Midbrain (tissue), 1 donor: ENCODE measurements at regions not wholly inside any gene's neighbourhood (a gene's known extent, or its start where the extent isn't known, plus 50 kb on each side); places are given as distances from the start of the nearest gene placed in this dataset.

Experiments
- DNase-seq: peaks from one replicate; lab custom pipeline; 2025; lab: John Stamatoyannopoulos, UW

DNA sequence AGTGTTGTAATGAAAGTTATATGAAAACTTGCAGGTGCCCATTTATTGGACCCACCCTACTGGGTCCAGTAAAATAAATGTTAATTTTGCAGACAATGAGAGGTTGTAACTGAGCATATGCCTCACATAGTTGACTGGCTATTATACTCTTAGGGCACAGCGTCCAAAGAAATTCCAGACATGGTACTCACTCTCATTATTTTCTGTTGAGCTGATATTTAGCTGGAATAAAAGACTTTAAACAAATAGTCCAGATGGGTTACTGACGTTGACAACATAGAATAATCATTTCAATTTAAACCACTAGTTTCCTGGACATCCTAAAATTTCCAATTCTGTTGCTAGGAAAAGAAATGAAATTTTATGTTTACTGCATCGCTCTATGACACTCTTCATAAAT, 174.5 kb downstream of the ZNF365 start:
- DNase-seq, result no peak

DNA sequence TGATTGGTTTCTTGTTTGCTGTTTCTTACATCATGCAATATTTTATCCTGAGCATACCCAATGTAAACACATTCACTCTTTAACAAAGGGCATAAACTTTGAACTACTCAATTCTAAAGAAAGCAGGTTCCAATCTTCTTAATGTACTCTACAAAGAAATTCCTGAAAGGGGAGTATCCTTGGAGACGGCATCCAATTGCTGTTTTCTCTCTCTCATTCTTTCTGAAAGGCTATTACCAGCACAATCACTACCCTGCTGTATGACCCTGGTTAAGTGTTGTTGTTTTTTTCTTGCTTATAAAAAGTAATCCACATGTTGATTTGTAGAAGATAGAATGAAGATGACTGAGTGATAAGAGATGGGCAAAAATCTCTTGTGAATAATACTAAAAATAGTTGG, 176.0 kb downstream of the ZNF365 start:
- DNase-seq, result no peak

DNA sequence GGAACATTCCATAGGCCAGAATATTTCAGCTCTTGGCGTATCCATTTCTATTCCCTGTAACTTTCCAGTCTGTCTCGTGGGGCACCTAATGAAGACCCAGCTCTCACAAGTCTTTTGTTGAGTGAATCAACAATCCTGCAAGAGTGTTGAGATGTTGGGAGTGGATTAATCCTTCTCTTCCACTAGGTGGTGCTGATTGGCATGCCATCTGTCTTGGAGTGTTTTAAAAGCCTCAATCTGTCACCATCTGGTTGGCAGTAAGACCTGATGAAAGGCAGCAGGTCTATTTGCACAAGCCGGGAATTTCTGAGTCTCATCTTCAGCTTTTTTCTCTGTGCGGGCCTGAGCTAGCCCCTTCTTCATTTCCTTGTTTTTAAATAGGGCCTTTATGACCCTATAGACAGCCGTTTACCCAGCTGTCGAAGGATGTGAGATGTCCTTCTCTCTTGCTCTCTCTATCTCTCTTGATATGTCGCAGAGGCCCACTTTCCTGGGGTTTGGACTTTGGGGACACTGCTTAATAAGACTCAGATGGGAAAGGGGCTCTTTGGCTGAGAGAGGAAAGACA, 180.5 kb downstream of the ZNF365 start:
- peak; percentile 38 for DNase-seq

DNA sequence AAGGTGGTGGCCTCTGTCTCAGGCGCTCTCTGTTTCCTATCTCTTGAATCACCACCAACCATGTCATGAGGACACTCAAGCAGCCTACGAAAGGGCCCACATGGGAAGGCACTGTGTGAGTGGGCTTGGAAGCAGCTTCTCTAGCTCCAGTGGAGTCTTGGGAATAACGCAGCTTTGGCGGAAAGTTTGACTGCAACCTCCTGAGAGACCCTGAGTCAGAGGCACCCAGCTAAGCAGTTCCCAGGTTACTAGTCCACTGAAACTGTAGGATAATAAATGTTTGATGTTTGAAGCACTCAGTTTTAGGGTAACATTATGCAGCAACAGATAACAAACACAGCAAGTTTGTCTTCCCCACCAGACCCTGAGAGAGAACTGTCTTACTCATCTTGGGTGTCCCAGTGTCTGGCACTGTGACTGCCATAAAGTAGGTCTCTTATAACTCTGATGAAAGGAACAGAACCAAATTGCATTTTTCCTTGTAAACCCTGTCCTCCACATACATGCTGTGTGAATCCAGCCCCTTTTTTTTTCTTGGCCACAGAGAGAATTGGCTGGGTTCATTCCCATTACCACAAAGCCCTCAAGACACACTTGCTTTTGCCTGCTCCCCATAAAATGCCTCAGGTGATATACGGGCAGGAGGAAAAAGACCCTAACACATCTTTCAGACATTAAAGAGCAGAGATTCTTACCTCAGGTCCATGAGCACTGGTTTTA, 185.5 kb downstream of the ZNF365 start:
- no peak for DNase-seq

DNA sequence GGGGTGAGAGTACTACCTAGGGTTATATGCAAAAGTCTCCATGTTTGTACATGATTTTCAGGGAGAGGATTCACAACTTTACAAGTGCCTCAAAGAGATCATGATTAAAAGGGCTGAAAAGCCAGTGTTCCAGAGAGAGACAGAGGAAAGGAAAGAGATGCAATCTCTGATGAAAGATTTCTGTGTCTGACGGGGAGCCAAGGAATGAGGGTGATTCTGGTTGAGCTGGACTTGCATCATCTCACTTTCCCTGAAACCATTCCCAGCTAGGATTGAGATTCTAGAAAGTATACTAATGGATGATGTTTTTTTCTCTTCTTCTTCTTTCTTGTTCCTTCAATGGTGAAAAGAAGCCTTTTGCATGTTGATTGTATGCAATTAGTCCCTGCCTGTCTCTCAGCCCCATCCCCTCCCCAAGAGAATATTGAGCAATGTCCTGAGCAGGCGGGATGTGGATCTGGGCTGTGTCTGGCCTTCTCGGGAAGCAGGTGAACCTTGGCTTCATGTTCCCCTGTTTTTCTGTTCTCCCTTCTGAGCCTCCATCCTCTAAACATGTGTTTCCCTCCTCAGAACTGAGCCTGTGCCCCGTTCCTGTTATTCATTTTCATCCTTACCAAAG, 186.1 kb downstream of the ZNF365 start:
- no peak for DNase-seq

DNA sequence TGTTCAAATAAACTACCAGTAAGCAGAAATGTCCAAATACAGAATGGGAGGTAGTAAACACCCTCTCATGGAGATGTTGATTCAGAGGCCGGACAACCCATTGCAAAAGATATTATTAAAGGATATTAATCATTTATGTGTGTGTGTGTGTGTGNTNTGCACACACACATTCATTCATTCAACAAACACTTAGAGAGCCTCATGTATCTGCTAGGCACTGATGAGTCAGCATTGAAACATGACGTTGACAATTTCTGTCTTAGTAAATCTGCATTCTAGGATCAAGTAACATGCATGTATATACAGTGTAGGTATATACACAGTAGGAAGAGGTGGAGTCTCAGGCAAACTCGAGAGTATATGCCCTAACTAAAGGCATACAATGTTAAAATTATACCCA, 187.0 kb downstream of the ZNF365 start:
- DNase-seq, result no peak

DNA sequence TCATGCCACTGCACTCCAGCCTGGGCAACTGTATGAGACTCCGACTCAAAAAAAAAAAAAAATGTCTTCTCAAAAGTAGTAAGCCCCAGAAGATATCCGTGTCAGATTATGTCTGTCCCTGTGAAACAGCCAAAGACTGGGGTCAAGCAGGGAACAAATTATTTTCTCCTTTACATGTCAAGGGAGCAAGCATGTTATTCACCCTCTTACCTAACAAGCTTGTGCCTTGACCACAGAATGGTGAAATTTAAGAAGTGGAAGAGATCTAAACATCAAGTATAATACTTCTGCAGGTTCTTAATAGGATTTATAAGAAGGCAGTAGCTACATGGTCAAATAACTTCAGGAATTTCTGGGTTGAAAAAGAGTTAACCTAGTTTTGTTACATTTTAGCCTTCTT, 187.9 kb downstream of the ZNF365 start:
- no peak for DNase-seq

DNA sequence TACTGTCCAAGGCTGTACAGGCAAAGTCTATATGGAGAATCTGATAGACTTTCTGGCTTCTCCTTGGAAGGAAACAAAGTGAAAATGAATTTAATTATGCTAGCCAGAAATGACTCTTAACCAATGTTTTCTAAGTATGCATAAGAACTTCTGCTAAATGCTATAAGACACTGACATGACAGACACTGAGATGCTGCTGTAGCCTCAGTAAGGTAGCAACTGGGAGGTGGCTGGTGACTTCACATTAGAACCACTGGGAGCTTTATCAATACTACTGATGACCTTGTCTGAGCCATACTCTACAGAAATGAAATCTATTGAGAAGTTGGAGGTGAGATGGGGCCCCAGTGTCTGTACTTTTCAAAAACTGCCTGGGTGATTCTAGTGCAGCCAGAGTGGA, 188.6 kb downstream of the ZNF365 start:
- DNase-seq, result no peak

DNA sequence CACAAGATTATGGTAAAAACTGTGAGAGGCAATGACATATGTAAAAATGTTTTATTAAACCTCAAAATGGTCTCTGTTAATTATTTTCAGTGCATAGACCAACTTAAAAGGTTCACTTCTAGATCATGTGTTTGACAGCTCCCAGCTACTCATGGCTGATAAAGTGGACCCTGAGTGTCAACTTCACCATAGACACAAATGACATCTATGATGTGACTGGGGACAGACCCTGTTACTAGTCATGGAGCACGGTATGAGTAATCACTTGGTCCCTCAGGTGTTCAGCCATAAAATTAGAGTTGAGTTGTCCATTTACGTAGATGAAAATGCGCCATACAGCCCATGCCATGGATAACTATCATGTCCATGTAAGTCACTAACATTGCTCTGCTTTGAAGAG, 199.8 kb downstream of the ZNF365 start:
- DNase-seq, result no peak

DNA sequence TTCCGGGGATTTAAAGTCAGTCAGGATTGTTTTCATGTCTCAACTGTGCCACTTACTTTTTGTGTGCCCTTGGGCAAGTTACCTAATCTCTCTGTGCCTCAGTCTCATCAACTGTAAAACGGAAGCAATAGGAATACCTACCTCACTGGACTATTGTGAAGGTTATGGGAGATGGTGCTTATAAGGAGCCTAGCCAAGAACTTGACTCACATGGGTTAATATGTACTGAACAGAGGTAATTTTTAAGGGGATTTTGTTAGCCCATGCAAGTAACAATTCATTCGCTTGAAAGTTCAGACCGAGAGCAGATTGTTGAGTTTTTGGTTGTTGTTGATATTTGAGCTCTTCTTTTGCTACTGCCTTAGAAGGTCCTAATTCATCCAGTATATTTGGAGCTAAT, 202.9 kb downstream of the ZNF365 start:
- no peak for DNase-seq

DNA sequence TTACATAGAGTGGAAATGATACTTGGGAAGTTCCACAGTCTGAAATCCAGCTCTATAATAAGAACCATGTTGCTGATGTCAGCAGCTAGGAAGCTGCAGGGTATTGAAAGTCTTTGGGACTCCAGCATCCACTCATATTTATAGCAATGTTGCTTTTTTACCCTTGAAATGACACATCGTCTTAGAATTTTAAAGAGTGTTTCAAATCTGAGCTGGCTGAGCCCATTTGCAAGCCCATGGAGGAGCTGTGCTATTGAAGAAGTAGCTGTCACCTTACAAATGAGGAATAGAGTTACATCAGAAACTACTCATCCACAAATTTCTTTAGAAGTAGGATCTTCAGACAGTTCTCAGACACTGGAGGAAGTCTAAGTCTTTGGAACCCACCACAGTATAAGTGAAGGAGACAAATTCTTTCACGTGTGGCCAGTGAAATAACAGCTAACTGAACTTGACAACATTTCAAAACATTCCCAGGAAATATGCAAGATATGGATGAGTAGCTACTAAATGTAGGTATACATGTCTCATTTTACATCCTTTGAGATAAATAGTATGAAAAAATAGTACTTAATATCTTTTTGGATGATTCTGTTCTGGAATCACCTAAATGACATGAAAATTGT, 203.6 kb downstream of the ZNF365 start:
- DNase-seq, result no peak

DNA sequence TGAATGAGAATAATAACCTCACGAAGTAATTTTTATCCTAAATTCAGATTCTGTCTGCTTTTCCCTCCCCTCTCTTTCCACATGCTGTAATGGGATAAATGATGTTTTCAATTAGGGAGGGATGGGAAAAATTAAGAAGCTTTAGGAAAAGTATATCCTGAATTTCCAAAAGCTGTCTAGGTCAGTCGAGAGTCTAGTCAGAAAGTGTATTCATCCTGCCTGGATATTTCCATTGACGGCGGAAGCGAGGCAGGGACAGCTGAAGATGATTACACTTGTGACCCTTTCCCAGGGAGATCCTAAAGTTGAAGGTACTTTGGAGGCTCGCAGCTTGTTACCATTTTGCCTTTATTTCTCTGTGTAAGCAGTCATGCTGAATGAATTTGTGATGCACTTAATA, 204.1 kb downstream of the ZNF365 start:
- no peak for DNase-seq

DNA sequence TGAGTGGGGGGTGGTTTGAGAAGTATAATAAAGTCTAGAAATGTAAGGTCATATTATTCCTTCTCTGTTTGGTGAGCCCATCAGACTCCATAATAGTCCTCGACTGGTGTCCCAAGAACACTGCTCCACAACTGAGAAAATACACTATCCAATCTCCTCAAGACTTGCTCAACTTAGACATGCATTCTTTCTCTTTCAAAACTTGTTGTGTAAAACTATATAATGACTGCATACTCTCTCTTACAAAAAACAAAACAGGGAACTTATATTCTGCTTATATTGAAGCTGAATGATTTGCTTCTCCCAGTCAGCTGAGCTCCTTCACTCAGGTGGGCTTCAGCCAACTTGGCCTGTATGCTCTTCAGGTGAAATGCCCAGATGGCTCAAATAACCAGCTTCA, 204.7 kb downstream of the ZNF365 start:
- no peak for DNase-seq

DNA sequence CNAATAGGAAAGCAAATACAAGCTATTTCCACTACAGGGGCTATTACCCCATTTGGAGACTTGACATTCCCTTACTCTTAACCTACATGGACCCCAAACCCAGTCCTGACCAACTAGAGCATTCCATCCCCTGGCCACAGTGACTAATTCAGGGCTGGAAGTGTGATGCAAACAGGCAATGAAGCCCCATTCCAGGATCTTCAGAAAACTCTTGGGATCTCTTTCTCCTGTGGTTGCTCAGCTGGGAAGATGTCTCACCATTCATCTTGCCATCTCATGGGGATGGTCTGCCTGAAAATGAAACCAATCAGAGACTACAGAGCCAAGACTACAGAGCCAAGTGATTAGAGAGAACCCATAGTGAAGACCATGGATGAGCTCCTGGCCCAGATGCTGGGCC, 206.2 kb downstream of the ZNF365 start:
- DNase-seq, result no peak

DNA sequence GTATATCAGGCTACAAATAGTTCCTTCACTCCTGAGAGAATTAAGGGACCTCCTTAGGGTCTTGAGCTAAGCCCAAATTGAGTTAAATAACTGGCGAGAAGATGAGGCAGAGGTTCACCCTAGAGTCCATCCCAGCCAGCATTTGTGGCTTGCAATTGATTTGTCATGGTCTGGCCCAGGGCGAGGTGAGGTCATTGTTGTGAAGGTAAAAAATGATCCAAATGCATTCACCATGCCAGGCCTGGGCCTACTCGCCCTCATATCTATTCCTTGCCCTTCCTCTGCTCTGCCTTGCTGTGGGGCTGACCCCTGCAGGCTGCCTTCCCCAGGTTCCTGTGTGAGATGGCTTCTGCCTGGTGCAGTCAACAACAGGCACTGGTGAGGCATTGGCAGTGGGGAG, 207.2 kb downstream of the ZNF365 start:
- no peak for DNase-seq

DNA sequence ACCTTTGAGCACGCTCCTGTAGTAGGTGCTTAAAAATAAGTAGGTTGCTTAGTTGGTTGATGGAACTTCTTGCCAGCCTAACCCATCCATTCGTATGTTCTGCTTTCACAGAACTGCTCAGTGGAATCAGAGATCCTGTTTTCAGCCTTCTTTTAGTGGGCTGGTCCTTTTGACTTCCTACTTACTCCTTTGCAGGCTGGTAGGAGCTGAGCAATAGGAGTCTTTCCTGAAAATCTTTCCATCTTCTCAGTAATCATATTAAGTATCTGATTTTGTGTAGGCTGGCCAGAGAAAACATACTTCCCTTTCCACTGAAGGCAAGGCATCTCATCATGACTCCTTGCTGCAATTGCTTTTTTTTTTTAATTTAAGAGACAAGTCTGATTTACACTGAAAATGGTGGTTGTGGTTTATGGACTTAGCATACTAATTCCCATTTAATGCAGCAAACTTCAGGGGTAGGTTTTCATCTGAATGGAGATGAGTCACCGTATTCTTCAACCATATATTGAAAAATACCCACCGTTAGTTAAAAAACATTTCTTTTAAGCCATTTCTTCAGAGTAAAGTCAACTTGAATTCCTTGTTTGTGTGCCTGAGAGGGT, 208.0 kb downstream of the ZNF365 start:
- DNase-seq, result no peak

DNA sequence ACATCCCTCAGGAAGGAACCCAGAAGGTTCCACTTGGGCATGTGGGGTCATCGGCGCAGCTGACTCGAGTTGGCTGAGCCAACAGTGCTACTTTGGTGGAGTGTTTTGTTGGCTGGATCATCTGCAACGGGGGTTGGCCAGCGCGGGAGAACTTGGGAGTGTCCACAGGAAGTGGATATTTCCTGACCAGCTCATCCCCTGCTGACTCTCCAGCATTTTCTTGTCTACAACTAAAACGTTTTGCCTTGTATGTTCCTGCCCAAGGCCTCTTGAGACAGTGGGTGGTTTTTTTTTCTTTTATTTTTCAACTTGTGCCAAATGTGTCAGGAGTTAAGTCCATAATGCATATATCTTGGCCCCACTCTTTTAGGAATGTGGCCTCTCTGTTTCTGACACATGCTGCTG, 208.6 kb downstream of the ZNF365 start:
- DNase-seq, result no peak

DNA sequence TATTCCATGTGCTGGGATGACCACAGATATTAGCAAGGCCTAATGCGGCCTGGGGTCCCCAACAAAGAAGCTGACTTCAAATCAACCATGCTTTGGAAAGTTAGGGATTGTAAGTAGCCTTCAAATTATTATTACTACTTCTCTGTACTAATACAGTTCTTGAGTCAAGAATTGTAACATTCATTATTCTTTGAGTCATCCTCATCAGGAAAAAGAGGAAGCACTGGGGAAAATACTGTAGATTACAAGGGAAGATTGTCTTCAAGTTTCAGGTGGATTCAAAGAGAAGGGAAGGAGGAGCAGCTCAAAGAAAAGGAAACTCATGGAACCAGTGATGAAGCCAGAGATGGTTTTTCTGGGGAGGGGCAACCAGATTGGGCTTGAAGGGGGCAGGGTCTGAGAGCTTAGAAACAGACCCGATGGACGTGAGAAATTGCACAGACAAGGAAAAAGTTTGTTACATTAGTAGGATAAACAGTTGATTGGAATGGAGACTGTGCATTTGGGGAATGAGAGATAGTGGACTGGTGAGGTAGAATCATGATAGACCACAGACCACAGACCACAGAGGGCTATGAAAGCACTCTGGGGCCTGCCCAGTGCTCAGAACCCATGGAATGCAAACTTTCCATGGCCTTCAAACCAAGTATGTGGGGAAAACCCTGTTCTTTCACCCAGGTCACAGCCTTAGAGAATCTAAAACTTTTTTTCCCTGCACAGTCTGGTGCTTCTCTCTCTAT, 209.9 kb downstream of the ZNF365 start:
- DNase-seq, result no peak

DNA sequence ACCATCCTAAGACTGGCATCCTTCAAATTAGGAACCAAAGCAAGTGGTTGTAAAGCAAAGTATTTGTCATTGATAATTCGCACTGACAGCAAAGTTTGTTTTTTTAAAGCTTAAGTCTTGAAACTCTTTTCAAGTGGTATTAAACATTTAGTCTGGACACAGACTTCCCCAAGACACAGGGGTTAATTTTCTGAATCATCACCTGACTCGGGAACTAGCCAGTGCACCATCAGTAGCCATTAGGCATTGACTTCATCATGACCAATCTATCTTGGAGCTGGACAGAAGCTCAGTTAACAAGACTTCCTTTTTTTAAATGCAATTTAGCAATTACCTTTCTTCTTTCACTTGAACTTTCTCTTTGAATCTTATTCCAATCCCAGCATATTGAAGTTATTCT, 210.6 kb downstream of the ZNF365 start:
- DNase-seq, result no peak

DNA sequence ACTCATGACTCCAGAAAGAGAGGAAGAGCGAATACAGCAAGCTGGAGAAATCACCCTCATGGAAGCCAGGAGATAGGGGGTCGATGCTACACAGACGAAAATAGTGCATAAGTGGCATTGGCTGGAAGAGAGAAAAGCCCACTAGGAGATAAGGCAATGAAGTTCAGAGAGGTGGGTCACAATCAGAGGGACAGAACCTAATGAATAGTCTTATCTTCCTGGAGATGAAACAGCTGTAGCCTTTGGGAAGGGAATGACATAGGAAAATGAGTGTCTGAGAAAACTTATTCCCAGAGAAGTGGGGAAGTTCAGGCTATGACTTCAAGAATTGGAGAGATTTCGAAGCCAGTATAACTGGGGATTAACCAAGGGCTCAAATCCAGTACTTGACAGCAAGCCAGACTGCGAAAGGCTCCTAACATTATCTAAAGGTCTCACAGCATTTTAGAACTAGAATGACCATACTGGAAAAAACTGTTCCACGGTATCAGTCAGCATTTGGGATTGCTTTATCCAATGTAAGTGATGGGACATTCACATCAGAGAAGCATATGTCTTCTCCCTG, 211.1 kb downstream of the ZNF365 start:
- no peak for DNase-seq

DNA sequence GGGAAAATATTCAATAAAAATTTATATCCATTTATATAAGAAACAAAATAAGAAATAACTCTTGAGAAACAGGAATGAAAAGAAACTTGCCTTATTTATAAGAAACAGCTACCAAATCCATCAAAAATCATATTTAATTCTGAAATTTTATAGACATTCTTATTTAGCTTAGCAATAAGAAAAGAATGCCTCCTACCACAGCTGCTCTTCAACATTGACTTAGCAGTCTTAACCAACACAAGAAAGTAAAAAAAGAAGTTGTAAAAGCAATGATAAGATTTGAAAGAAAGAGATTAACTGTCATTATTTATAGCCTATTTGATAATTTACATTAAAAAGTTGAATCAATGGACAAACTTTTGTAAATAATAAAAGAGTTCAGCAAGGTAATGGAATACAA, 212.8 kb downstream of the ZNF365 start:
- no peak for DNase-seq

DNA sequence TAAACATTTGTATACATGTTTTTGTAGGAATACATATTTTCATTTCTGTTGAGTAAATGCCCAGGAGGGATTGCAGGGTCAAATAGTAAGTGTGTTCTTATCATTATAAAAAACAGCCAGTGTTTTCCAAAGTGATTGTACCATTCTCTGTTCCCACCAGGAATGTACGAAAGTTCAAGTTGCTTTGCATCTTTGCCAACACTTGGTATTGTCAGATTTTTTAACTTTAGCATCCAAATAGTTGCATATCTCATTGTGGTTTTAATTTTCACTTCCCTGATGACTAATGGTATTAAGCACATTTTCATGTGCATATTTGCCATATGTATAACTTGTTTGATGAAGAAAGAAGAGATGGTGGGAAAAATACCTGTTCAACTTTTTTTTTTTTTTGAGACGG, 213.9 kb downstream of the ZNF365 start:
- no peak for DNase-seq
